ENCODE measurements at regions not wholly inside any gene's neighbourhood (a gene's known extent, or its start where the extent isn't known, plus 50 kb on each side); places are given as distances from the start of the nearest gene placed in this dataset.
"Not testable (repeated sequence)": the region's sequence is repeated elsewhere in the genome, so short reads cannot be mapped to it uniquely, and the experiment has no call there.

DNA sequence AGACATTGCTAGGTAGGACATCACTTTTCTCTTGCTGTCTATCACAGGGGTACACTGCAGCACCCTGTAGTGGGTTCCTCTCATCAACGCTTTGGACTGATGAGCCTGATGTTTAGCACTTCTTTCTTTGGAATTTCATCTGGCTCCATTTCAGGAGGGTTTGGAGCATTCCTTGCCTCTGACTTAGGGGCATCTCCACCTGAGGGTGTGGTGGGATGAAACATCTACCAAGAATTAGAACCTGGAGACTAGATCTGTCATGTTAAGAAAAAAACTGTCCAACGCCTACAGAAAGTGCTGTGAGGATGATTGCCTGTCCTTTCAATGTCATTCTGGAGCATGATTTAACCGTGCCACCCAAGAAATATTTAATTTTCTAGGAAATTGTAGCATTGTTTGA is 648.4 kb downstream of the ETS1 start:
- 93 to 96% methylated on average over 2 to 3 of the region's 3 CpGs for WGBS, 2 experiments (ENCODE audit: insufficient coverage in 1 of 2, insufficient read length in 1 of 2)
- peaks cover 5% of the 10 kb centered on the region for H3K9me3 Mint-ChIP-seq
- H3K27me3 Mint-ChIP-seq (ENCODE audit: insufficient read depth) = no peaks in the 10 kb centered on the region
- H3K4me1 Mint-ChIP-seq = no peaks in the 10 kb centered on the region
- no peaks in the 10 kb centered on the region for H3K4me1 ChIP-seq (ENCODE audit: control insufficient read depth, insufficient read depth, low read length)
- no peaks in the 10 kb centered on the region for H3K36me3 Mint-ChIP-seq (ENCODE audit: low read depth)
- TF ChIP-seq, protein P1, sequence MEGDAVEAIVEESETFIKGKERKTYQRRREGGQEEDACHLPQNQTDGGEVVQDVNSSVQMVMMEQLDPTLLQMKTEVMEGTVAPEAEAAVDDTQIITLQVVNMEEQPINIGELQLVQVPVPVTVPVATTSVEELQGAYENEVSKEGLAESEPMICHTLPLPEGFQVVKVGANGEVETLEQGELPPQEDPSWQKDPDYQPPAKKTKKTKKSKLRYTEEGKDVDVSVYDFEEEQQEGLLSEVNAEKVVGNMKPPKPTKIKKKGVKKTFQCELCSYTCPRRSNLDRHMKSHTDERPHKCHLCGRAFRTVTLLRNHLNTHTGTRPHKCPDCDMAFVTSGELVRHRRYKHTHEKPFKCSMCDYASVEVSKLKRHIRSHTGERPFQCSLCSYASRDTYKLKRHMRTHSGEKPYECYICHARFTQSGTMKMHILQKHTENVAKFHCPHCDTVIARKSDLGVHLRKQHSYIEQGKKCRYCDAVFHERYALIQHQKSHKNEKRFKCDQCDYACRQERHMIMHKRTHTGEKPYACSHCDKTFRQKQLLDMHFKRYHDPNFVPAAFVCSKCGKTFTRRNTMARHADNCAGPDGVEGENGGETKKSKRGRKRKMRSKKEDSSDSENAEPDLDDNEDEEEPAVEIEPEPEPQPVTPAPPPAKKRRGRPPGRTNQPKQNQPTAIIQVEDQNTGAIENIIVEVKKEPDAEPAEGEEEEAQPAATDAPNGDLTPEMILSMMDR (conservative IDR thresholded peaks at IDR 0.05) = no peak
- H3K9me3 ChIP-seq (ENCODE audit: control insufficient read depth, low read length) = no peaks in the 10 kb centered on the region
- no peak overlapping the region for H3K27ac Mint-ChIP-seq
- H3K27ac ChIP-seq (ENCODE audit: low read depth, low read length) = no peak overlapping the region
- no peak overlapping the region for H3K4me3 ChIP-seq (ENCODE audit: low read length)
- DNase-seq = no peak
- no peaks in the 10 kb centered on the region for H3K36me3 ChIP-seq (ENCODE audit: control insufficient read depth, insufficient read depth, low read length)
- no peak overlapping the region for H3K9ac ChIP-seq (ENCODE audit: extremely low read depth, low read length, poor library complexity, severe bottlenecking)
- H3K27me3 ChIP-seq (ENCODE audit: control insufficient read depth, insufficient read depth, low read length, poor library complexity, severe bottlenecking) = no peaks in the 10 kb centered on the region
- H3K4me3 Mint-ChIP-seq = no peak overlapping the region

DNA sequence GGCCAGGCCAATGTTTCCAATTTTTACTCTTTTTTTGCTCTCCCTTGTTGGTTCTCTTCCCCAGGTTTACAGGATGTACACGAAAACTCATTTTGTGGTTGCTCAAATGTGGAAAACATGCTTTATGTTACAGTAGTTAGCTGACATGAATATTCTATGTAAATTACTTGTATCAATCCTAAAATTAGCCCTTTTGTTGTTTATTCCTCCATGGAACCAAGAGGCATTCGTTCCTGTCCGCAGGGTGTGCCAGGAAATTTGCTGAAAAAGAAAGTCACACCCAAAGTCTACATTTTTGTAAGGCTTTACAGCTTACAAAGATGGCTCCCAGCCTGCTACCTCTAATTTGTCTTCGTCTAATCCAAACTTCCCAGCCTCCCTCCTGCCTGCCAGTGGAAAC is 652.3 kb downstream of the ETS1 start:
- WGBS, 2 experiments (ENCODE audit: insufficient coverage in 1 of 2, insufficient read length in 1 of 2) = 93 to 97% methylated on average over 3 to 4 of the region's 4 CpGs
- Histone ChIP-seq H3K36me3 (ENCODE audit: control insufficient read depth, insufficient read depth, low read length) (no peaks in the 10 kb centered on the region), H3K9ac (ENCODE audit: extremely low read depth, low read length, poor library complexity, severe bottlenecking) (no peak overlapping the region), H3K27me3 (ENCODE audit: control insufficient read depth, insufficient read depth, low read length, poor library complexity, severe bottlenecking) (no peaks in the 10 kb centered on the region), H3K9me3 (ENCODE audit: control insufficient read depth, low read length) (peaks cover 9% of the 10 kb centered on the region), H3K4me1 (ENCODE audit: control insufficient read depth, insufficient read depth, low read length) (no peaks in the 10 kb centered on the region), H3K27ac (ENCODE audit: low read depth, low read length) (no peak overlapping the region), H3K4me3 (ENCODE audit: low read length) (no peak overlapping the region)
- H3K4me3 Mint-ChIP-seq = no peak overlapping the region
- H3K27ac Mint-ChIP-seq = no peak overlapping the region
- H3K9me3 Mint-ChIP-seq = peaks cover 5% of the 10 kb centered on the region
- no peak for DNase-seq
- H3K27me3 Mint-ChIP-seq (ENCODE audit: insufficient read depth) = no peaks in the 10 kb centered on the region
- TF ChIP-seq, protein P1 (conservative IDR thresholded peaks at IDR 0.05) = no peak
- no peaks in the 10 kb centered on the region for H3K36me3 Mint-ChIP-seq (ENCODE audit: low read depth)
- H3K4me1 Mint-ChIP-seq = no peaks in the 10 kb centered on the region

DNA sequence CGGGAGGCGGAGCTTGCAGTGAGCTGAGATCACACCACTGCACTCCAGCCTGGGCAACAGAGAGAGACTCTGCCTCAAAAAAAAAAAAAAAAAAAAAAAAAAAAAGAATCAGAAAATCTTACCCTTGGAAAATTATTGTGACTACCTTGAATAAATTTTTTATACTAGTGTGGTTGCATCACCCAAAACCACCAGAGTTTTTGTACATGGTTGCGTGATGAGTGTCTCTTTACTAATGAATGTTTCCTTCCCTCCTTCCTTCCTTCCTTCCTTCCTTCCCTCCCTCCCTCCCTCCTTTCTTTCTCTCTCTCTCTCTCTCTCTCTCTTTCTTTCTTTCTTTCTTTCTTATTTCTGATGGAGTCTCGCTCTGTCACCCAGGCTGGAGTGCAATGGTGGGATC is 653.4 kb downstream of the ETS1 start:
- H3K4me3 Mint-ChIP-seq = not testable (repeated sequence)
- WGBS, 2 experiments (ENCODE audit: insufficient coverage in 1 of 2, insufficient read length in 1 of 2) = 99 to 100% methylated on average over 1 to 4 of the region's 4 CpGs

DNA sequence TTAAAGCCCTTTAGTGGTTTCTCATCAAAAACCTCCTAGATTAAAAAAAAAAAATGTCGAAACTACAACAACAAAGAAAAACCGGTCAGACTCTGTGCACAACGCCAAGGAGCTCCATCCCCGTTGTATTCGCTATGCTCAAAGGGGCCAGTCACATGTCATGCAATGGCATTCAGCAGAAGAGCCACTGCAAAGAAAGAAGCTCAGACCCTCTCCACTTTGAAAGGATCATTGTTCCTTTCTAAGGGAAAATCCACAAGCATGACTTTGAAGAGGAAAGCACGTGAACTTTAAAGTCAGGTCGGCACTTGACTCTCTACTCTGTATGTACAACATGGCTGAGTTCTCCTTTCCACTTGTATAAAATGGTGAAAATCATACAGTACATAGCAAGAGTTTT is 655.6 kb downstream of the ETS1 start:
- Mint-ChIP-seq H3K9me3 (peaks cover 5% of the 10 kb centered on the region), H3K36me3 (ENCODE audit: low read depth) (no peaks in the 10 kb centered on the region), H3K4me1 (peaks cover 5% of the 10 kb centered on the region), H3K27ac (no peak overlapping the region), H3K4me3 (no peak overlapping the region), H3K27me3 (ENCODE audit: insufficient read depth) (no peaks in the 10 kb centered on the region)
- no peak overlapping the region for H3K27ac ChIP-seq (ENCODE audit: low read depth, low read length)
- H3K36me3 ChIP-seq (ENCODE audit: control insufficient read depth, insufficient read depth, low read length) = no peaks in the 10 kb centered on the region
- no peaks in the 10 kb centered on the region for H3K4me1 ChIP-seq (ENCODE audit: control insufficient read depth, insufficient read depth, low read length)
- peaks cover 9% of the 10 kb centered on the region for H3K9me3 ChIP-seq (ENCODE audit: control insufficient read depth, low read length)
- H3K4me3 ChIP-seq (ENCODE audit: low read length) = no peak overlapping the region
- H3K9ac ChIP-seq (ENCODE audit: extremely low read depth, low read length, poor library complexity, severe bottlenecking) = no peak overlapping the region
- TF ChIP-seq, protein P1 (conservative IDR thresholded peaks at IDR 0.05) = no peak
- no peak for DNase-seq
- 87 to 92% methylated on average over 6 to 7 of the region's 7 CpGs for WGBS, 2 experiments (ENCODE audit: insufficient coverage in 1 of 2, insufficient read length in 1 of 2)
- no peaks in the 10 kb centered on the region for H3K27me3 ChIP-seq (ENCODE audit: control insufficient read depth, insufficient read depth, low read length, poor library complexity, severe bottlenecking)

More for the DNA sequence above, 653.4 kb downstream of the ETS1 start:
- H3K4me1 ChIP-seq (ENCODE audit: control insufficient read depth, insufficient read depth, low read length); H3K27me3 ChIP-seq (ENCODE audit: control insufficient read depth, insufficient read depth, low read length, poor library complexity, severe bottlenecking); H3K4me3 ChIP-seq (ENCODE audit: low read length); H3K36me3 ChIP-seq (ENCODE audit: control insufficient read depth, insufficient read depth, low read length); H3K4me1 Mint-ChIP-seq; H3K27me3 Mint-ChIP-seq (ENCODE audit: insufficient read depth); DNase-seq; H3K27ac ChIP-seq (ENCODE audit: low read depth, low read length); H3K9me3 Mint-ChIP-seq; H3K9me3 ChIP-seq (ENCODE audit: control insufficient read depth, low read length); H3K27ac Mint-ChIP-seq; H3K36me3 Mint-ChIP-seq (ENCODE audit: low read depth); H3K9ac ChIP-seq (ENCODE audit: extremely low read depth, low read length, poor library complexity, severe bottlenecking): not testable (repeated sequence)
